T1000 (cell line): ENCODE measurements at regions not wholly inside any gene's neighbourhood (a gene's known extent, or its start where the extent isn't known, plus 50 kb on each side); places are given as distances from the start of the nearest gene placed in this dataset.

Experiments used
- DNase-seq: peaks from one replicate; lab custom pipeline; 2025; ENCODE audit warnings: mixed read lengths; lab: John Stamatoyannopoulos, UW

DNA sequence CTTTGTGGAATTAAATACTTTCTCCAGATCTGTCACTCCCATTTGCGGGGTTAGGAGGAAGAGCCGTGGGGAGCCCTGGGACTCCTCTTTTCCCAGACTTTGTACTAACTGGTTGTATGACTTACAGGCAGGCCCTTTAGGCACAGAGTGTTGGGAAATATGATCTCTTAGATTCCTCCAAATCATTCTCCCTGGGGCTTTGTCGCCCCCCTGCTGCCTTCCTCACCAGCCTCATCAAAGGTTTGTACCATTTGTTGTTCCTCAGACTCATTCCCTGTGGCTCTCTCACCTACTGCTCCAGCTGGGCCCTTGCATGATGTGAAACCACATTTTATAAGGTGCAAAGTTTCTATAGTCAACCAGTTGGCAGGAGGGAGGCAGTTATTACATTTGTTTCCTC lies 56.4 kb downstream of the CRYGS start:
- DNase-seq, result no peak

DNA sequence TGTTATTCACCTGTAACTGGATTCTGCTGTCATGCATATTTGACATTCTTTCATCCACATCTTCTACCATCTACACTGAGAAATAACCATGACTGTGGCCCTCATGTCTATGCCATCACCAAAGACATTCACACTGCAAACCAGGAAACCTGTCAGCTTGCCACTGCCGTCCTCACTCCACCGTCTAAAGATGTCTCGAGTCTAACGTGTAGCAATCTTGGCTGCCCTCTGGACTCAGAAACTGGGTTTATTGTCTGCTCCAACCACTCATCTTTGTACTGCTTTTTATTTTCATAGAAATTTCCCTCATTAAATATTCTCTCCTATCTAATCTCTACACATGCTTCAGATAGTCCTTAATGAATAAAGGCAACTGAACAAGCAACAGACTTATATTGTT lies 57.1 kb downstream of the CRYGS start:
- DNase-seq, result no peak

DNA sequence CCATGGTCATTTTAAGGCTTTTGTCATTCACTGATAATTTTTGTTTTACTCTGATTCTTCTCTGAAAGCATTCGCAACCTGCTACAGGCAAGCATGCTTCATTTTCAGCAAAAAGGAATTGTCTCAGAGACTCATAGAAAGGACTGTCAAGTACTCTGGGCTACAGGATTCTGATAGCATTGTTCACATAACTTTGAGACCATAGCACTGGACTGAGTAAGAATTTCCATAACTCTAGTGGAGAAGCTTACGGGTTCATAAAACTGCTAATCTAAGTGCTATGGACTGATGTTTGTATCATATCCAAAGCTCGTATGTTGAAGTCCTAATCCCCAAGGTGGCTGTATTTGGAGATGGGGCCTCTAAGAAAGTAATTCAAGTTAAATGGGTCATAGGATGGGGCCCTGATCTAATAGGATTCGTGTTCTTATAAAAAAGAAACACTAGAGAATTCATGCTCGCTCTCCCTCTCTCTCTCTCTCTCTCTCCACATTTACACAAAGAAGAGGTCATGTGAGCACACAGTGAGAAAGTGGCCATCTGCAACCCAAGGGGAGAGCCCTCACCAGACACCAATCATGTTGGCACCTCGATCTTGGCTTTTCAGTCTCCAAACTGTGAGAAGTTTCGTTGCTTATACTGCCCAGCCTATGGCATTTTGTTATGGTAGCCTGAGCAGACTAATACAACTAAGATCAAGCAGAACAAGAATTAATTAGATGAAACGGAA lies 60.4 kb downstream of the CRYGS start:
- DNase-seq, result no peak

DNA sequence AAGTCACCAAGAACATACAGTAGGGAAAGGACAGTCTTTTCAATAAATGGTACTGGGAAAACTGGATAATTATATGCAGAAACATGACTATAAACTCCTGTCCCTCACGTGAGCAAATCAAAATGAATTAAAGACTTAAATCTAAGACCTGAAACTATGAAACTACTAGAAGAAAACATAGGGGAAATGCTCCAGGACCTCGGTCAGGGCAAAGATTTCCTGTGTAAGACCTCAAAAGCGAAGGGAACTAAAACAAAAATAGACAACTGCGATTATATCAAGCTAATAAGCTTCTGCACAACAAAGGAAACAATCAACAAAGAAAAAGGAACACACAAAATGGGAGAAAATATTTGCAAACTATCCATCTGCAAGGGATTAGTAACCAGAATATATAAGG lies 62.7 kb downstream of the CRYGS start:
- DNase-seq, result no peak

DNA sequence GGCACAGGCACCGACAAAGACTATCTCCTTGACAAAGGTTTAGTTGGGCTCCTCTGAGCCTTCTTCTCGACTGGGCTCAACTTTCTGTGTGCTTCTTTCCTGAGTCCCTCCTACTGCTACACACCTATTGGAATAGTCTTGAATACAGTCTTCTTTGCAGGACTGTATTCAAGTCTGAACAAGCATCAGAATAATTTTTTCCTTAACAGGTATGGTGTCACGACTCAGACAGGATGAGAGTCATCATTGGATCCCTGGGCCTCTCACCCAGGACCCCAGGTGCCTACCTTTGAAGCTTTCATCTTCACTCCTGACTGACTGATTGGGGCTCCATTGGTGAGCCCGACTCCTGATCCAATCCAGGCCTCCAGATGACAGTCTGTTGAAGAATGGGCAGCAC lies 66.3 kb downstream of the CRYGS start:
- no peak for DNase-seq

DNA sequence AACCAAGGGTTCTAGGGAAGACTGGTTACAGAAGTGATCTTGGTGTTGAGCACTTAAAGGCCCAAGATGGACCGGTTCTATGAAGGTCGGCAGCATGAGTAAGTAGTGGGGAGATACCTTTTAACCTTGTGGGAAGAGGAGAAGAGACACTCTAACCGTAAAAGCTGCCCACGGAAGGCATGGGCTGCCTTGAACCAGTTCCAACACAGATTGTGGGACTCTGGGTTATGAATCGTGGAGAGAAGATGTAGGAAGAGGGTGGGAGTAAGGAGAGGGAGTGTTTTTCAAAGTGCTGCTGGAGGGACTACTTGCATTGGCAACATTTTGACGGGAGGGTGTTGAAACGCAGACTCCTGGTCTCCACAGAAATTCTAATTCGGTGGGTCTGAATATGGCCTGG lies 67.1 kb downstream of the CRYGS start:
- DNase-seq, result no peak

DNA sequence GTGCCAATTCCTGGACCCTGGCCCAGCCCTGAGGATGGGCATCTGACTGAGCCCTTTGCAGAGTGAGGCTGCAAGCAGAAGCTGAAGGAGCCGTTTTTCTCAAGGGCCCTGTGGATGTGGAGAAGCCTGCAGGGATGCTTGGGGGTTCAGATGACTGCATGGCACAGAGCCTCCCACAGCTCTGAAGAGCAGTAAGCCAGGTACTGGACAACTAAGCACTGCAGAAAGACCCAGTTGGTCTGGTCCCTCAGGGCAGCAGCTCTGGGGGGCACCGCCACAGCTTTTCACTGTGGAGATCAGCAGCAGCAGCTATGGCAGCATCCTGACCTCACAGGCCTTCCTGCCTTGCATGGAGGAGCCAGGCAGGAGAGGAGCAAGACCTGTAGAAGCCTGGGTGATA lies 67.6 kb downstream of the CRYGS start:
- no peak for DNase-seq

DNA sequence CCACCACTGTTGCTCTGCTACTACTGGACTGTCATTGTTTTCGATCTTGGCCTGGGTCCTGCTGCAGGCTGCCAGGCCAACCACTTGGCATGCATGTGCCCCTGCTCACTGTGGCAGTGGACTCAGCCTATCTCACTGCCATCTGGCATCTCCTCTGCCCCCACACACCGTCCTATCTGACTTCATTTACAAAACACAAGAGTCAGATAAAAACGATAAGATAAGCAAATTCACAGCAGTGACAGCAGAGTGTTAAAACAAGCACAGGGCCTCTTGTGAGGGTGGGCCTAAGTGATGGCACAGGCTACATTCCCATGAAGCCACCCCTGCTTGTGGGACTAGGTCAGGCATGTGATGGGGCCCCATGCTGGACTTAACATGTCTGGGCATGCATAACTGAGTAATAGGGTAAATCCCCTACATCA lies 68.1 kb downstream of the CRYGS start:
- DNase-seq, result no peak

DNA sequence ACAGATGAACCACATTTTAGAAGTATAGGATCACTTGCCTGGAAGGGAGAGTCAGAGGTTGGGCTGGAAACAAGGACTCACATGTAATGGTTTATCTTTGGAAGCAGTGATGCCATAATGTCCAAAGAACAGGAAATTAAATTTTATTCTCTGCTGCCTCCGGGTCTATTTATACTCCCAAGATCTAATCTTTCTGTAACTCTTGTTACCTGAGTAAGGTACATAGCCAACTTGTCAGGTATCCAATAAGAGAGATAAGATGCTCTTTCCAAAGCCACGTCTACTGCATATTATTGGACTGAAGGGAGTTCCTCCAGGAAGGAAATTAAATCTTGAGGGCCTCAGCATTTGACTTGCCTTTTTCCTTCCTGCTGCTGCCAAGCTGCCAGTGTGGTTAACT lies 71.0 kb downstream of the CRYGS start:
- no peak for DNase-seq

DNA sequence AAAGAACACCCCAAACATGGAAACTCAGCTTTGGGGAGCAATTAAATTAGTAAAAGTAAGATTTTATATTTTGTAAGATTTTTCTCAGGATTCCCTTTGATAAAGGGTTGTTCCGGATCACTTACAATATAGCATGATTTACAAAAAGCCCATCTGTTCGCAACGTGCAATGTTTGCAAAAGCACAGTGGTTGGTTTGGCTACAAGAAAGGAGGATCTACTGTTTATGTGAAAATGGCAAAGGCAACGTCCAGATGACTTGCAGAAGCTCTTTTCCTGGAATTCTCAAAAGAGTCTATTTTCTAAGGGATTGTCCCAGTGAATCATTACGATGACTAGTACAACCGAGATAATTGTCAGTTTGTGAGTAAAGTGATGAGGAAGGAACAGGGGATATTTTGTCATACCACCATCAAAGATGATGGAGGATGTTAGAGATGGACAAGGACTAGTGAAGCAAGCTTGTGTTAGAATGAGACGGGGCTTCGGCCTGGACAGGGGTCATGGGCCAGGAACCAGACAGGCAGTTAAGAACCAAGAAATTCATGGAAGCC lies 71.6 kb downstream of the CRYGS start:
- DNase-seq, result no peak

DNA sequence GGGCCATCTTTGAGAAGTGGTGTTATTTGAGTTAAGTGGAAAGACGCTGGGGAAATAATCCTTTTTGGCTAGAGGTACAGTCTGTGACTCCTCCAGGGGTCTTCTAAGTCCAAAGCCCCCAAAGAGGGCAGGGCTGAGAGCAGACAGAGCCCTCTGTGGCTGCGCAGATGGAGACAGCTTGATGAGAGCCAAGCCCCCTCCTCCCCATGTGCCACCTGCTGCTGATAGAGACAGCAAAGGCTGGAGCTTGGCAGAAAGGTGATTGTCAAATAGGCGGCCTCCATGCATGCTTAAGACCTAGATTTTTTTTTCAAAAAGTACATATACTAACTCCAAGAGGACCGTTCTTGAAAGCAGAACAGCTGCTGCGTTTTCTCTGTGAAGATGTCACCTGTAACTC lies 72.4 kb downstream of the CRYGS start:
- no peak for DNase-seq

DNA sequence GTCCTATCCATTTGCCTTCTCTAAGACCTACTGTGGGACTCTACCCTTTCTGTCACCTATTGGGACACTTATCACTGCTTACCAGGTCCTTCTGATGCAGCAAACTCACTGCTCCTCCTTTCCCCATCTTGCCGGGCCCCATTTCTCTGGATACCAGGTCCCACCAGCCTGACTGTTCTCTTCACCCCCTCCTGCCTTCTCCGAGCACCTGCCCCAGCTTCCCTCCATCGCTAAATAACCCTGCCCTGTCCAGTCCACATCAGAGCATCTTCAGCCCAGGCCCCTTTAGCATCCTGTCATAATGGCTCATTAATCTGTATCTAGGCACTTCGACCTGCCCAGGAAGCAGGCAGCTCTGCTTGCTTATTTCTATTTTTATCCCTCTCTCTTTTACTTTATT lies 74.7 kb downstream of the CRYGS start:
- no peak for DNase-seq

DNA sequence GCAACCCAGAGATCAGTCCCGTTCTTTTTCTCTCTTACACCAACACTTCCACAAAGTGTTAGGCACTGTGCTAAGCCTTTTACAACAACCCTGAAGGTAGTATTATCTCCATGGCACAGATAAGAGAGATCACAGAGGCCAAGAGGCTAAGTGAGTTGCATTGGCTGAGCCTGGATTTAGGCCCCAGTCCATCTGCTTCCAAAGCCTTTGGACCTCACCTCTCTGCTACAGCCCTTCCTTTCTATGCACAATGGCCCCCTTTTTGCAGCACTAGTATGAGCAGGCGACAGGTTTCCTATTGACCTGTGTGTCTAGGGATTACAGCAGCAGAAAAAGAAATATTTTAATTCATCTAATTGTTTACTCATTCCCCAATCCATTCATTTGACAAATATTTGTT lies 76.2 kb downstream of the CRYGS start:
- no peak for DNase-seq

DNA sequence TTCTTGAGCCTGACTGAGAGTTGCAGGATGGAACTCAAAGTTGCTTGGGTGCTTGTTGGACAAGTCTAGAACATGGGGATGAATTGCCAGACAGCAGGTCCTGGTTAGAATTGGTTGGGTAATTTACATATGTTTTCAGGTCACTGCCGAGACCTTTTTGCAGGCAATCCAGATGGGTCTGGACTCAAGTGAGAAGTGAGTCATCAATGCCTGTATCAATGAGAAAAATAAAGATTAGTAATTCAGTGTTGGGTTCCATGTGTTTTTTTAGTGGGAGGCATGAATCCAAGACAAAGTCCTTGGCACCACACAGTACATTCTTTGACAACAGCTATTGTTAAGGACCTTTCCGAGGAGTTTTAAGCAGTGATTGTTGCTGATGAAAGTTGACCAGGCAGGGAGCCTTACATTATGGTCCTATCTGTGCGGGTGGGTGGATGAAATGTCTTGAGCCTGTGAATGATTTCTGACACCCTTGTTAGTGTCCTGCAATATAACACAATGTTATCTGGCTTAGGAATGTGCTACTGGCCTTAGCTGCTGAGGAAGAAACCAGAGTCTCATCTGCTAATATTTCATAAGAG lies 77.7 kb downstream of the CRYGS start:
- DNase-seq, result no peak

DNA sequence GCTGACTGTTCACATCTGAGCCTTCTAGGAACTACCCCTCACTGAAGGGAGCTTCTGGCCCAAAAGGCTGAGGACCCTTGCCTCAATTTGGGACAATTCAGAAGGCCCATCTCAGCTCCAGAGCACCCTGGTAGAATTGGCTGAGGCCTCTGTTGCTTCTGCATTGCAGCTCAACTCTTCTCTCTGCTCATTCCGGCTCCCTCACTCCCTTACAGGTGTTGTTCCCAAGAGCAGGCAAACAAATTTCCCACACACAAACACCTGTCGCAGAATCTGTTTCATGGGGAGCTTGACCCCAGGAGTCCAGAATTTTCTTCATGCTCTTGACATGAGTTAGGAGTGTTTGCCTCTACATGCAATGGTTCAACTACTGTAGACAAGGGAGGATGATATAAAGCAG lies 78.7 kb downstream of the CRYGS start:
- no peak for DNase-seq

DNA sequence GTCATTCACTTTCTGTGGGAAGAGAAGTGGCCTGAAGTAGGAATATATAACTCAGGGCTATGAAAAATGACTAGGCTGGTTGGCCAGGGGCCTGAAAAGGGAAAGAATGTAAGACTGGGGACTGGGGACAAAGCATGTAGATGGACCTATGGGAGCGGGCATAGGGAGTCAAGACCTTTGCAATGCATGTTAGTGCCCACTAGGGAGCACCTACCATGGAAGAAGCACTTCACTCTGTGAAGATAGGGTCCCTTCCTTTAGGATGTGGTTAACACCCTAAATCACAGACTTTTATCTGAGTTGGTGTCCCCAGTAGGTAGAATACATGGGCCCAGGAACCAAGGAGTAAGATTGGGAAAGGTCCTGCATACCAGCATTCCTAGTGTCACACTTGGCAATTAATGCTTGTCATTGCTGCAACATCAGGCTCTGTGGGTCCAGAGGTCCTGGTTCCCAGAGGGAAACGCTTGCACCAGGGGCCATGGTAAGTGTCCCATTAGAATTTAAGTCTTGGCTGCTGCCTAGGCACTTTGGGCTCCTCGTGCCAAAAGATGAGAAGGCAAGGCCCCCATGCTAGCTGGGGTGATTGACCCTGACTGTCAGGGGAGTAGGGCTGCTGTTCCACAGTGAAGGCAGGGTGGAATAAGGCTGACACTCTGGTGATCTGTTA lies 79.6 kb downstream of the CRYGS start:
- no peak for DNase-seq

DNA sequence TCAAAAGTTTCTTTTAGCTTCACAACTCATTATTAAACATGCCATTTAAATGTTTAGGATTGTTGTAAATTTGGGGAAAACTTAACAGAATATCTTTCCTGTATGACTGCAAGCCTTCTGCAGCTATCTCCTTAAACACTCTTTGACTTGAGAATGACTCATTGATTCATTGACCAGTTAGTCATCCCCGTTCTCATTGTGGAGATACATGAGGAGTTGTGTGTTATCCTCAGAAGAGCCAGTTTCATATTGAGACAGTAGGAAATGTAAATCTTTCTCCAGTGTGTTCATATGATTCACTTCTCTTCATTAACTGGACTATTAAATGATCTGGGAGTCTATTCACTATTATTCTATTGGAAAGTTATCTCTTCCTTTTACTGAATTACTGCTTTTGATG lies 83.0 kb downstream of the CRYGS start:
- DNase-seq, result no peak

DNA sequence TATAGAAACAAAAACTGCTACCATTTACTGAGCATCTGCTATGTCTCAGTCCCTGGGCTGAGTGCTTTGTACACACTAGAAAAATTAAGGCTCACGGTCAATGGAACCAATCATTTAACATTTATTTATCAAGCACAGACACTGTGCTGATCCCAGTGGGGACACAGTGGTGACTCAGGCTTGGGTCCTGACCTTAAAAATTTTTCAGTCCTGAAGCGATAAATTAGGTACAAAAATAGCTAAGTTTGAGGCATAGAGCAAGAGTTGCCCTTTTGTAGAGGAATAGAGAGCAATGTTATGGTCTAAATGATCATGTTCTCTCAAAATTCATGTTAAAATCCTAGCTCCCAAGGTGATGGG lies 85.1 kb downstream of the CRYGS start:
- DNase-seq, result no peak

DNA sequence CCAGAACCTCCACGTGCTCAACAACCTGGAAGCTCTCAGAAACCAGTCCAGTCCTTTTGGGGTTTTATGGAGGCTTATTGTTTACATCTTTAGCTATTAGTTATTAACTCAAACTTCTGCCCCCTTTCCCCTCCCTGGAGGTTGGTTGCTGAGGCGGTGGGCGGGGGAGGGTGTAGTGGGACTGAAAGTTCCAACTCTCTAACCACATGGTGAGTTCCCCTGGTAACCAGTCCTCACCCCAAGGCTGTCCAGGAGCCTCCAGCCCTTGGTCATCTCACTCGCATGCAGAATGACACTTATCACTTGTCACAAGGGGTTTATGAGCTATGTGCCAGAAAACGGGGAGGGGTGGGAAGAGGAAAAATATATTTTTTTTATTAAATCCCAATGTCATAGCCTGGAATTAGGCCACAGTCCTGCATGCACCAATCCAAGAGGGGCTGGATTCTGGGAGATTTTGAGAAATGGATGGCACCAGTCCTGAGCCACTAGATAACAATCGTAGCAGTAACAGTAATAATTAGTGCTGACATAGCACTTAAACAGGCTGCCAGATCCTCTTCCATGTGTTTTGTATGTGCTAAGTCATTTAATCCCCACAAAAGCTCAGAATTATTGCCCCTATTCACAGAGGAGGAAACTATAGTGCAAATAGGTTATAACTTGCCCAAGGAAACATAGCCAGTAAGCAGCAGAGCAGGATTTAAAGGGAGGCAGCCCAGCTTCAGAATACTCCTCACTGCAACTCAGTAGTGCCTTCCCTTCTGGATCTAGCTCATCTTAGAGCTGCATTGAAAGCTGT lies 85.7 kb downstream of the CRYGS start:
- no peak for DNase-seq

DNA sequence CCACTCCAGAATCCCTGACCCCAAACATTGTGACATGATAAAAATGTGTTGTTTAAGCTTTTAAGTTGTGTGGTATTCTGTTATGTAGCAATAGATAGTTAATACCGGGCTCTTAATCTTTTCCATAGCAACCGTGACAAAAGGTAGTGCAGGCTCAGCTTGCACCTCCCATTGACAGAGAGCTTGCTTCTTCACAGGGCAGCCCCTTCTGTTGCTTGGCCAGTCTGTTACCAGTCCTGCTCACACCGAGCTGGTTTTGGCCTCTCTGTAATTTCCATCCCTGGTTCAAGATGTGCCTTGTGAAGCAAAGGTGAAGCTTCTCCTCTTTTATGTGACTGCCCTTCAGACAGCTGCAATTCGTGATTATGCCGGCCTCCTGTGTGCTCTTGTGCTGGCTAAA lies 86.9 kb downstream of the CRYGS start:
- no peak for DNase-seq

DNA sequence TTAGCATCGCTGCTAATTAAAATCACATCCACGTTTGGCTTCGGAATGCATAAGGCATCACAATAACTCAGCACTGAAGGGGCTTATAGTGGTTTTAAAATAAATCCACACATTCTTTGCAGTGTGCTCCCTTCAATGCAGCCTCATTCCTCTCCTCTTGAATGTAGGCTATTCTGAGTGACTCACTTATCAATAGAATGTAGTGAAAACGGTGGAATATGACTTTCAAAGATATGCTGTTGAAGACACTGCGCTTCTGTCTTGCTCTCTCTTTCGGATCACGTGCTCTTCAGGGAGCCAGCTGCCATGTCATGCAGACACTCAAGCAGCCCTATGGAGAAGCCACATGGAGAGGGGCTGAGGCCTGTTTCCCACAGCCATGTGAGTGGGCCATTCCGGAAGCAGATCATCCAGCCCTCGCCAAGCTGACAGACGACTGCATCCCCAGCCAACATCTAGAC lies 87.4 kb downstream of the CRYGS start:
- DNase-seq, result no peak

DNA sequence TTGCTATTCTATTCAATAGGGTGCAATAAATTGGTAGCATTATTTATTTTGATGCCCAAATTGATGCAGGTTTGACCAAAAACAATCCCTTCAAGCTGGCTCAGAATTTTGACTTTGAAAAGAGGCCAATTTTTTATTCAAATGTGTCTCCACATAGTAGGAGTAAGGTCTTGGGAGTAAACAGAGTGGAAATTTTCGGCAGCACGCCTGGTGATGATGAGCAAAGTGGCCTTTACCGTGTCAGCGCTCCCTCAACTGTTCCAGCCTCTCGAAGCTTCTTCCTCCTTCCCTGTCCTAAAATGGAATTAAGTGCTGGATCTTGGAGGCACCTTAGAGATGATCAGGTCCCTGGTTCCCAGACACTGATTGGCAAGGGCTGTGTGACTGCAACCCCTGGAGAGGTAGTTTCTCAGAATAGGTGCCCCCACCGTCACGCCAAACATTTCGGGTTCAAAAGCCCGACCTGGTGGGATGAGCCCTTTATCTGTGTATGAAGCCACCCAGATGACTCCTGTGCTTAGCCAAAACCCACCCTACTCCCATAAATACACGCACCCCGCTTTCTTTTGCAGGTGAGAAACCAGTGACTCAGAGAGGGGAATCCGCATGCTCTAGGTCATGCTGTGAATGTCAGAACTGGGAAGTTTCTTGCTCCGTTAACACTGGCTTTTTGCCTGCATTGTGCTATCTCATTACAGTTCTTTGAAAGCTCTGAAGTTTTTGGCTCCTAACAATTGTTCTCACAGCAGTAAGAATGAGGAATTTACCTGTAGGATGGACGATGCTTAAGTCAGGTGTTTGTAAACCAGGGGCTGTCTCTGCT lies 89.1 kb downstream of the CRYGS start:
- DNase-seq, result no peak
